HL-60/S4 treated with retinoic acid at 250 ng/mL for 4 days and 3 days (cell line): ENCODE measurements at regions not wholly inside any gene's neighbourhood (a gene's known extent, or its start where the extent isn't known, plus 50 kb on each side); places are given as distances from the start of the nearest gene placed in this dataset.

Source experiments
- in situ Hi-C: fragments of 300-500 bp; cut with MboI; formaldehyde crosslinking; loops from 2 replicates; pipeline ENCODE4 v1.7.0; 2022; ENCODE audit warnings: low sequenced_read_pairs

DNA sequence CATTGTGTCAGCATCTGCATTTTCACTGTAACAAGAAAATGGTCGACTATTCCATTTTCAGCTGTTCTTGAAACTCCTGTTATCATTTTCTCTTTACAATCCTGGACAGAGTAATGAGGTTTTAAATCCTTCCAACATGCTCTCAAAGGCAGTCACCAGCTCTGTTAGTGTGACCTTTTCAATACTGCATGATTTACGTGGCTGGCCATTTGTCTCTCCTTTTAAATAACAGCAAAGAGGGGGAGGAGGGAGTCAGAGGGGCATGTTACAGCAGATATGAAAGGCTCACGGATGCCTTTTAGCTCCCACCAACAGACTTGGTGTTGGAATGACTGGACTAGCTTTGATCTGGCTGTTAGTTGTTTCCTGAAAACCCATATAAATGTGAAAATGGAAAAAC is 1251.2 kb downstream of the AACS start:
- in situ Hi-C loops, result no loop called here

DNA sequence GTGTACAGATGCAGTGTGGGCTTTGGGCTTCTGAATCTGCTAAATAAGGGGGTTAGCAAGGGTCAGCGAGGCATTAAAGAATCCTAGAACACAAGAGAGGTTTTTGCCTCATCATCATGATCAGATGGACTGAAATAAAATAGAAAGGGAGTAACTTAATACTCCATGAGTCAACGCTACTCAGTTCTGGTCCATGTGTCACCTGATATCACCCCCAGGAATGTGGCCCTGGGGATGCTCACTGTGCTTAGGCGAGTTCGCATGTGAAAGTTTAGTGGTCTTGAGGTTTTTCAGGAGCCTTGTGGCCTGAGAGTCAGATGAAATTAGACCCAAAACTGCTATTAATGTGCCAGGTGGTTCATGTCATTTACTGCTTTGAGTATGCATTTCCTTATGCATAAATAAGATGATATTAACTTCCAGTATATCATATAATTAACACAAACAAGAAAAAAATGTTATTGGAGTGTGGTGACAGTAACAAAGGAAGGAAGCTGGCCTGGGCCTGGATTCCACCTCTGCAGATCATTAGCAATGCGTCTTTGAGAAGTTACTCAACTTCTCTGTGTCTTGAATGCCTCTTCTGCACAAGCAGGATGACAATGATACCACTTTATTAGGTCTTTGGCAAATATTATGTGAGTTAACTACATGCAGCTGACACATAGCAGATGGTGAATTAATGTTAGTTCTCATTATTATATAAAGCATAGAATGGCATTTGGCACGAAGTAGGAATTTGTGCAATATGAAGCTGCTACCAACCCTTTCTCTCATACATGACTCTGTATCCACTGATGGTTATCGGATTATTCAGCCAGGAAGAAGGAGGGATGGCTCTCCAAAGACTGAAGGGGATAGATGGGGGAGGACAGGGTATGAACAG is 1272.6 kb downstream of the AACS start:
- in situ Hi-C loops, result no loop called here

DNA sequence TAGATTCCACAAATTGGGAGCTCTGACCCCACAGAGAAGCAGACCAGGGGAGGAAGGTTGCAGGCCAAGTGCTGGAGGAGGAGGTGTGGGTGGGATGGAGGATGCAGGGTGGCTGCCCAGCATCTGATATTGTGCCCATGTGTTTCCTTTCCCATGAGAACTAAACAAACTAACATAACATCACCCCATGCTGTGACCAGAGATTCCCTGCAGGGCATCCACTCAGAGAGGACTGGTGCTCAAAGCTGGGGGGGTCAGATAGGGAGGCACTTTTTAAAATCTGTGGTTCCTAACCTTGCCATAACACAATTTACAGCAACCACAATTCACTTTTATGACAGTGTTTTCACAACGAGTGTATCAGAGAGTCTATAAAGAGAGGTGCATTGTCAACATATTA is 1277.6 kb downstream of the AACS start:
- in situ Hi-C loops, result no loop called here

DNA sequence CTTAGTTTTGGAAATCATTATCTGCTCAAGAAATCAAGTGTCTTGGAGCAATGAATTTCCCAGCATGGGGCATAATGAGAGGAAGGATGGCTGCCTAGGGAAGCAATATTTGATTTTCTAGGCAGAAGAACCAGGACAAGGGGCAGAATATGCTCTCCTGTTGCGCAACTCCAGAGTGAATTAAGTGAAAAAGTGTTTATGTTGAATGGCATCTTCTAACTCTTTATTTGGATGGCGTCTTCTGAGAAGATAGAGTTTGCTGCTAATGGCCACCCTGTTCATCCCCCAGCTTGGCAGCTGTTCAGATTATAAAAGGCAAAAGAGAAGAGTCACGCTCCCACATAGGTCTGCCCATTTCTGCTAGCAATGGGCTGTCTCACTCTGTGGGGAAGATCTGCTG is 1278.1 kb downstream of the AACS start:
- in situ Hi-C loops, result no loop called here

DNA sequence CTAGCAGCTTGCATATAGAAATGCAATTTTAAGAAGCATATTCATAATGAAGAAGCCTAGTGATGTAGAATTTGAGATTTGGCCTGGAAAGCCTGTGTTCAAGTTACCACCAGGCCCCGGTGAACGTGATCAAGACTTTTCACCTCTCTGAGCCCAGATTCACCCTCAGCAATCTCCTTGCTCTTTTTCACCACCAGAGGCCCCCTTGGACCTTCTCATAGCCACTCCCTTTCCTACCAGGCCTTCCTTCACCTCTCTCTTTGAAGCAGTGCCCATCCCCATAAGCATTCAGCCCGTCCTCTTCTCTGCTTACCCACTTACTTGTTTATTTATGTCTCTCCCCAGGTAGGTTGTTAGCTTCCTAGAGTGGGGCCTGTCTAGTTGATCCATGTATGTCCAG is 1280.9 kb downstream of the AACS start:
- in situ Hi-C loops, result no loop called here

DNA sequence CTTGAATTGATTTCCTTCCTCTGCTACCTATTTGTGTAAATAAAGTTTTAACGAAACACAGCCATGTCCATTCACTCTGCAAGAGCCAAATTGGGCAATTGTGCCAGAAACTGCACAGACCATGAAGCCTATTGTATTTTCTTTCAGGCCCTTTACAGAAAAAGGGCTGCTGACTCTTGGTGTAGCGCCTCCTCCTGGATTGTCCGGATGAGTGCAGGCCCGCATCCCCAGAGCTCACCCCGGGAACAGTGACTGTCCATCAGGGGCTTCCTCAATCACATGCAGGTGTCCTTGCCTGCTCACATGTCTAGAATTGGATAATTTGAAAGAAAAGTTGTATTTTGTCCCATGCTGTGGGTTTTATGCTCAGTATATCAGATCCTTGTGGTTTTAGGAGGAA is 1282.2 kb downstream of the AACS start:
- in situ Hi-C loops, result no loop called here

DNA sequence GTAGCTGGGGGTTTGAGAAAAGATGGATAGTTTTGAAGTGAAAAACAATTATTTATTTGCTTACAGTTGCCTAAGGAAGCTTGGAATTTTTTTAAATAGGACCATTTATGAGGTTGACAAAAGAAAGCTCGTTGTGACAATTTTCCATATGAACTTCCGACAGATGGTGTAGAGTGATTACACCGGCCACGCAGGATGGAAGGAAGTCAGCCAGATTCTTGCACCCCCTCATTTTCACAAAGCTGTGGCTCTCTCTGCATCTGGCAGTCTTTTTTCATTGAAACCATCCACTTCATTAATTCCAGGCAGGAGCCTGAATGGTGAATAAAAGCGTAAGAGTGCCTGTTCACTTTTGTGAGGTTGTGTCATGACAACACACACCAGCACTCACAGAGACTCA is 1284.1 kb downstream of the AACS start:
- in situ Hi-C loops, result no loop called here

DNA sequence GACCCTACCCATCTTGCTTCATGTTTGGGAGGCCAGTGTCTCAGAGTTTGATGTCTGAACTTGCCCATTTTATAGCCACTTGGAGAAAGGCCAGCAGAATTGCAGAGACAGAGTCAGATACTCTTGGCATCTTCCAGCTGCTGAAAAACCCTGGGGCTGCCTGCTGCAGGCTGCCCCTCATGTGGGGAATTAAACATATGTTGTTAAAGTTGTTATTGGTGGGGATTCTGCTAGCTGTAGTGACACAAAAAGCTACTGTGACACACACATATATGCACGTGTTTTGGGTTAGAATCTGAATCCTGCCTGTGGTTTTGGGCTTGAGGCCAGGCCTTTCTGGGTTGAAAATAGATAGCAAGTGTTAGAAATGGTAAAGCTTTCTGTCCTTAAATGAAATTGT is 1288.4 kb downstream of the AACS start:
- in situ Hi-C loops, result no loop called here

DNA sequence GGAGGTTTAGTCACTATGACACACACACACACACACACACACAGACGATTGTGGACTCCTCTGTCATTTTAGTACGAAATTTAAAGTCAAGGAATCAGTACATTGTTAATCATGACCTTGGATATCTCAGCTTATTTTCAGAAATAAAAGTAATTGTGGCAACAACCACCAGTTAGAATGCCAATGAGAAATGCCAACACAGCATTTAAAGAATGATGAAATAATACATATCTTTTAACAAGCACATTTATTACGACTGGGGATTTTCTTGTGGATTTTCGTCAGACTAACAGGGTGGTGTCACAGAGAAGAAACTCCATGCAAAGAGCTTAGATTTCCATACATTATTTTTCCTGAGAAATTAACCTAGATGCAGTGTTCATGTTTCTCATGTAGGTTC is 1289.4 kb downstream of the AACS start:
- in situ Hi-C loops, result no loop called here

DNA sequence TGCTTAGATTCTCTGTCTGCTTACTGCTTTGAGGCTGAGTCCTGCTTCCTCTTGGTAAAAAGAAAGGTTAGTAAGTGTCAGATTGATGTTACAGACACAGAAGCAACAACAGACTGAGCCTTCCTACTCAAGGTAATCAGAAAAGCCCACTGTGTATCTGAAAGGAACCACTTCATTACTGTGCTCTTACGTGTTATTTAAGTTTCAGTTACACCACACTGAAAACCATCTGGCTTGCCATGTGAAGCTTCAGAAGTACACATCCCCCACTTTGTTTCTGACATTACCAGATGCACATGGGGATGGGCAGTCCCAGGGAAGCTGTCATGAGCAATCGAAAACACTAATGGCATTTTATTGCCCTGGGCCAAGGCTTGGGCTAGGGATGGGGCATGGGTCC is 1290.1 kb downstream of the AACS start:
- in situ Hi-C loops, result no loop called here

DNA sequence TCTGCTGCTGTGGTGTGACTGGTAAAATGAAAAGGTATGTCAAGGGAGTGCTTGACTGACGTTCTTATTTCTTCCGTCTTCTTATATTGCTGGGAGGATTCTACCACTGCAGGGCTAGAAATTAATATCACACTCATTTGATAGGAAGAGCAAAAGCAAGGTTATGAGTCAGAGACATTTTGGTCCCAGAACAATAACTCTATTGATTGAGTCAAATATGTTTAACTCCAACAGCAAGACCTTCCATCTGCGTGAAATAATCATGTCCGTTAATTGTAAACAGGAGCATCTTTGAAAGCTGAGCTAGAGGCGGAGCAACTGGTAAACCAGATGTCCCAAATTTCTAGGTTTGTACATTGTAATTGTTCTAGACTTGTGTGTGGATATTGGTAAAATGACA is 1293.6 kb downstream of the AACS start:
- in situ Hi-C loops, result no loop called here

DNA sequence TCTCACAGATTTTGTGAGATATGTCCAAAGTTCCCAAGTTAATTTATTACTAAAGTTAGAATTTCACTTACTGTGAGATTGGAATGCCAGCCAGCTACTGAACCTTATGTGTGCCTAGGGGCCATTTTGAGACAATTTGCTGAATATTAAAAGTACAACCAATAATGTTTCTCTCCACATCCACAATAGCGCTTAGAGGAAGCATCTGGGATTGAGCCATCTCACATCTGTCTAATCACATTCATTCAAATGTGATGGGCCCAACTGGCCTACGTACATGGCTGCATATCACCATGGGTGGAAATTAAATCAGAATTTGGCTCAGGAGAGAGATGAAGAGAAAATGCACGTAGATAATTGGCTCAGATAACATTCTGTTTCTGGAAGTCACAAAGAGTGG is 1294.0 kb downstream of the AACS start:
- in situ Hi-C loops, result no loop called here

DNA sequence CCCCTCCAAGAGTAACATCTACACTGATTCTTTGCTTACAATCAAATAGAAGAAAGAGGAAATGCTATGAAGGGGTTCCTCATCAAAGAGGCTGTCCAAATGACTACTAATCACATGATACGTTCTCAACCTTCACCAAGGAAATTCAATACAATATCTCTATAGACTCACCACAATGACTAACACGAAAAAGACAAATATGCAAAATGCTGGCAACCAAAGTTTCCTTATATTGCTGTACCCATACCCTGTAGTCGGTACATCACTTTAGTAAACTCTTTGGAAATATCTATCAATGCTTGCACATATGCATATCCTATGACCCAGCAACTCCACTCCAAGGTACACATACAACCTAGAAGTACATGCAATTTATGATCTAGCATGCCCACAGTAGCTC is 1296.6 kb downstream of the AACS start:
- in situ Hi-C loops, result no loop called here

DNA sequence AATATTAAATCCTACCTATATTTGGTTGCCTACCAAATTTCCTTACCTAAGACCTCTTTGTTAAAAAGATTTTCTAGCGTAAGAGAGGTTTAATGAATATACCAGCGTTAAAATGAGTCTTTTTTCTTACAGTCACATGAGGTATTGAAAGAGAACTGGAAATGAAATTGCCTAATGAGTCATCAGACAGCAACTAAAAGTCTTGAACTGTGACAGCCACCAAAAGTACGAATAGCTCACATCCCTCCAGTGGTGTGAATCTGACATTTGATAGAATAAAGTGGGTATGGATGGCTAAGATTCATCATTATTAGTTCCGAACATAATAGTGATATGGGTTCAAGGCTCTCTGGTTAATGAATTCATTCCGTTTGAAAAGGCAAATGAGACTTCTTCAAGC is 1297.3 kb downstream of the AACS start:
- in situ Hi-C loops, result no loop called here

DNA sequence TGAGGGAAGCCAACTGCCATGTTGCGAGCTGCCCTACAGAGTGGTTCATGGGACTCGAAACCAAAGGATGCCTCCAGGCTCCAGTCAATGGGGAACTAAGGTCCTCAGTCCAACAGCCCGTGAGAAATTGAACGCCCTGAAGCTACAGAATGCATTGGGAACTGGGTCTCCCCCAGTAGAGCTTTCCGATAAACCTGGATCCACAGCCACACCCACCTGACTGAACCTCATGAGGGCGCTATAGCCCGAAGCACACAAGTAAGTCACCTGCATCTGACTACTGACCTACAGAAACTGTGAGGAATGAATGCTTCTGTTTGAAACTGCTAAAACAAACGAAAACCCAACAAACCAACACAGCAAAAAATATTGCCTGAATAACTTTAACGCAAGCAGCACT is 1297.7 kb downstream of the AACS start:
- in situ Hi-C loops, result no loop called here

DNA sequence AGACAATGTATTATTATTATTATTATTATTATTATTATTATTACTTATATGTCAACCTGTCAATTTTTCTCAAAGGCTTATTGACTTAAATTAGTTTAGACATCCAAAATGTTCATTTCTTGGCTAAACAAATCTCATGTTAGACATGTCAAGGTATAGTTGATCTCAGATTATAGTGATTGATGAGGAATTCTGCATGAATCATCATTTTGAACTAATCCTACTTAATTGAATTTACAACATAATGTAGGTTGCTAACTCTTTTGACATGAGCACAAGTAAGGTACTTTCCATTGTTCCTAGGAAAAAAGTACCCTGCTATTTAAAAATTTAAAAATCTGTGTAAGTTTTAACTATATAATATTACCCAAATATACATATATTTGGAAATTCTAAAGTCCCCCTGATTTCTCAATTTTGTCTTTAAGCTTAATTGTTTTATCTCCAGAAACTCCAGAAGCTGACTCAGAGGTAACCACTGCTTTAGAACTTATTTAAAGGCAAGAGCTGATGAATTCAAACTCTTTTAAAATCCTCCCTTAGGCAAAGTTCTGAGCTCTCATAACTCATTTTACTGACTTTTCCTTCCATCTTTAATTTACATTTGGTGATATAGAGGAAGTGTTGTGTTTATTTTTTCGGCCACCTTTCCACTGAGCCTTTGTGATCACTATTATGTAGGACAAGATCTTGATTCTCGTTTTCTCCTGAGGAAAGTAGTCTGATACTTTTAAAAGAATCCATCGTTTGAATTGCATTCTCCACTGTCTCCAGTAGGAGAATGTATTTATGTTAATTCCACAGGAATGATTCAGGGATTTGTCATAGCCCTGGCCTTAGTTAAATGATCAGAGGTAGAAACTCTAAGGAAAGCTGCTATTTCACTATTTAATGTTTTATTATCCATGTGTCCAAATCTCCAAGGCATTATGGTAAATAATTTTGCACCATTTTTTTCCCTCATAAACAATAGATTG is 1304.5 kb downstream of the AACS start:
- in situ Hi-C loops, result no loop called here

DNA sequence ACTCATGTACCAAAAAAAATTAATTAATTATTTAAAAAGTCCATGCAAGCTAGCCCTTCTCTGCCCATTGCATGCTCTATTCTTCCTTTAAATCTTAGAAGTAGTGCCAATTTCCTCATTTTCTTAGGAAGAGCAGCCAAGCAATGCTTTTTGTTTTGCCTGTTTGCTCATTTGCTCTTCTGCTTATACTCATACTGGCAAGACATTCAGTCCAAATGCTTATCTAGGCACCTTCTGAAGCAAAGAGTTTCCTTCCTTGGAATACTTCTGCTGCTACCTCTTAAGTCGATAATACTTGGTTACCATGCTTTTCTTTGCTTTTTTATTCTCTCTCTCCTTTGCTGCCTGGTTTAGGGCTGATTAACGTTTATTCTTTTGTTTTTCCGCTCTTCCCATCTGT is 1318.3 kb downstream of the AACS start:
- in situ Hi-C loops, result no loop called here

DNA sequence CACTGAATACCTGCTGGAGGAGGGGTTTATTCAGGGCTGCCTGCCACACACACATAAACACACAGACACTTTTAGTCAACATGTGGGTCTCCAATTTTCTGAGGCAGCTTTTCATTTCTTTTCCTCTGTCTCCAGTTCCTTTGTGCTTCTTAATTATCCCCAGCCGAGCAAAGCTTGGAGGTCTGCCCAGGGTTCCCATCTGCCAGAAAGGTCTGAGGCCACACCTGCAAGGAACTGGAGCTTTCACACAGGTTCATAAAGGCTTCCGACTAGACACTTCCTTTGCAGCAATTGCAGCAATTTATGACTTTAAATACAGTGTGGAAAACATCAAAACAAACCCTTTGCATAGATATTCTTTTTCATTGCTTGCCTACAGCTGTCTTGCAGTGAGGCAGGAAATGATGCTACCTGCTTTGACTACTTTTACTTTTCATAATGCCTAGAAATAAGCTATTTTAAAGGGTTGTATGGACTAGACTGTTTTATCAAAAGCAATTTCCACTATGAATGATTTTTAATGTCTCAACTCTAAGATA is 1318.9 kb downstream of the AACS start:
- in situ Hi-C loops, result no loop called here

DNA sequence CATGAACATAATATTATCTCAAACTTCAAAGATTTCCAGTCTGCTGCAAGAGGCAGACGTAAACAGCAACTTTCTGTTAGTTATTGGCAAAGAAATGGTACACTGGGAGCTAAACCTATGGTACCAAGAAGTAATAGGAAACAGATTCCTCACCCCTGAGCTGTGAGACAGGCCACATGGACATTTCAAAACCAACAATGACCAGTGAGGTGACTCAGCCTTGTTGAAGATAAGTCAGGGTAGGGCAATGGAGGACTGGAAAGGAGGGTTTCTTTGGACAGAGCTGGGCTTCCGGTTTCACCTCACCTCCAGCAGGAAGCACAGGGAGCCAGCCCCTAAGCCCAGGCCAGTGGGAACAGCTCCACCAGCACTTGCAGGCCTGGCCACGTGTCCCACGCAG is 1320.5 kb downstream of the AACS start:
- in situ Hi-C loops, result no loop called here

DNA sequence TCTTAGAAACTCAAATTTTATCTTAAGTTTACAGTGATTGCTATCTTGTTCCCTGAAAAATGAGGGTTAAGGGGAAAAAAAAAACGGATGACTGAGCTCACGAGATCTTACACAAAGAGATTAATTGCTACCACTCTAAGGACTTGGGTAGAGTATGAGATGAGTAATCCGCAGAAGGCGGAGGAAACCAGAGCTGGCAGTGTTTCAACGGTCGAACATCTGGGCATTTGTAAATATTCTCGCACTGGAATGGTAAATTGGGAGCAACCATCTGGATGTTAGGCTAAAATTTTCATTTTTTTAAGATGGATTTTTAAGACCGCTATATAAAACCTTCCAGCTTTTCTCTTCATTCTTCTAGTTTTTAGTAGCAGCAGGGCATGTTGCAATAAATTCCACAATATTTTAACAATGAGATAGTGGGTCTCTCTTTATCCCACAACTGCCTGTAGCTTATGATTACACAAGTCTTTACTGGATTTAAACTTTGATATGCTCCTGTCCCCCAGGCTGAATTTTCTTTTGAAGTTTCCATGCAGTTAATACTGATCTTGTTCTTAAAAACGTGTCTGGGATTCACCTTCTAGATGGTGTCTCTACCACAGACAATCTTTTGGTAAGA is 1324.1 kb downstream of the AACS start:
- in situ Hi-C loops, result no loop called here

DNA sequence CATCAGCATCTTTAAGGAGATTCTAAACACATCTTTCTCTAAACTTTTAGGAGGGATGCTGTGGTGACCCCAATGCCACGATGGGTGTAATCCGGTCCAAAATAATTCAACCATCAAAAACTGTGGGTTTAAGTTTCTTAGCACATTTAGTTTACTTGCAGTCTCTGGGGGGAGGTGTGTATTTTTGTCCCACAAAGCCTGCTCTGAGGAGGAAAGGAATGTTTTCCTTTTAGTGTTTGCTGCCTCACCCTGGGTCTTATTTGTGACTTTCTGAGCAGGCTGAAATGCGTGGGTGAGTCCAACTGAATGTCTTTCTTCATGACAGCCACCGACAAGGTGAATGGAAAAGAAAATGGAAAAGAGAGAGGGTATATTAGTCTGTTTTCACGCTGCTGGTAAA is 1324.7 kb downstream of the AACS start:
- in situ Hi-C loops, result no loop called here
